HG03064 (cell line): ENCODE measurements at regions not wholly inside any gene's neighbourhood (a gene's known extent, or its start where the extent isn't known, plus 50 kb on each side); places are given as distances from the start of the nearest gene placed in this dataset.
"Not testable (repeated sequence)": the region's sequence is repeated elsewhere in the genome, so short reads cannot be mapped to it uniquely, and the experiment has no call there.

Experiments used
- ATAC-seq: cut with Tn5 transposase; IDR thresholded peaks from one replicate; pipeline ENCODE4 v1.9.1; 2021; ENCODE audit warnings: low read depth; ENCODE audit not compliant: unreplicated experiment

DNA sequence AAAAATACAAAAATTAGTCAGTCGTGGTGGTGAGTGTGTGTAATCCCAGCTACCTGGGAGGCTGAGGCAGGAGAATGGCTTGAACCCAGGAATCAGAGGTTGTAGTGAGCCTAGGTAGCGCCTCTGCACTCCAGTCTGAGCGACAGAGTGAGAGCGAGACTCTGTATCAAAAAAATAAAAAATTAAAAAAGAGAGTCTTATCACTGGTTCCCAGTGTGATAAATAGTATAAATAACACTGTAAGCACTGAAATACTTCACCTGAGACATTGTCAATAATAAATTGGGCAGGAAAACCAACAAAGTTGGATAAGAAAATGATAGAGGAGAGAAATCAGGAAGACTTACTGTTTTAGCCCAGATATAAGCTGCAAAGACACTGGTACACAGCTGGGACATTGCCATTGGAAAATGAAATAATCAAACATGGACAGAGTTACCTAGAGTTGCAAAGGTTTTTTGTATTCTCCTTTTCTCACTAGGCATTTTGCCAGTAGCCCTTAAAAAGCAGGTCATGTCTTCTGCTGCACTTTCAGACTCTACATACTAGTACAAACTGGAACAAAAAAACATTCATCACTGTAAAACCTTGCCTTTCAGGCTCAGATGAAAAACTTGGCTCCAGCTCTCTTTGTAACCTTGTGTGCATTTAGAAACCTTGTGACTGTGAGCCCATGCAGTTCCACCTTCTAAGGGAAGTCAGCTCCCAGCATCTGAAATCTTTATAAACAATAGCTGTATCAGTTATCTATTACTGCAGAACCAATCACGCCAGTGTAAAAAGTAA, 55.0 kb upstream of the PPP1R2C start:
- no peak for ATAC-seq

DNA sequence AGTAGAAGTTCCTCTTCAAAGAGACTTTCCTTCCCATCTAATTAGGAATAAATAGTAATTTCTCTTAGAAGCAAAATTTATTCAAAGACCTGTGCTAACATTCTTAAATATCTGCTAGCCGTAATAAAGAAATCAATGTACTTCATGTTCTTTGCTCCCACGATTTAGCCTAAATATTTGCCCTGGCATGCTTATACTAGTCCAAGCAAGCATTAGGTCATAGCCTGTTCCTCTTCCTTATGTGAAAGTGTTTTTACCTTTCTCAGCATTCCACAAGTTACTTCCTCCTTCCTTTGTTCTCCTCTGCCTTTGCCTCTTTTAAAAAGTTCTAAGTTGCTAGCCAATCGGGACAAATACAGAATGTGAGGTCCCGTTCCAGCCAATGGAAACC, 55.6 kb upstream of the PPP1R2C start:
- not testable (repeated sequence) for ATAC-seq

GRCh38 chrX:42837101-42837726, 59.3 kb upstream of the PPP1R2C start:
- no peak for ATAC-seq

DNA sequence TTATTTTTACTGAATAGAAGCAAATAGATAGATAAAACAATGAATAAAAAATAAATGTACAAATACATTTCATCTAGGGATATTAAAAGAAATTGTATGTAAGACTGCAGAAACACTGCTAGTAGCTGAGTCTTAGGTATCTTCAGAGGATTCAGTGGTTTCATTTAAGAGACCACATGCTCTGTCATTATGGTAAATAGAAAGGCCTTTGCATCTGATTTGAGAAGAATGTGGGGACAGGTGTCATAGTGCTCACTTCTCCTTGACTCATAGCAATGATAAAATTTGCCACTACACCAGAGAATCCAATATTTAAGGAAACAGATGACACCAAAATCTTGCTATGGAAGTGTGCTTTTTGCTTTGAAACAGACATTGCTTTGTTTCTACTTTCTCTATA, 59.8 kb upstream of the PPP1R2C start:
- no peak for ATAC-seq

DNA sequence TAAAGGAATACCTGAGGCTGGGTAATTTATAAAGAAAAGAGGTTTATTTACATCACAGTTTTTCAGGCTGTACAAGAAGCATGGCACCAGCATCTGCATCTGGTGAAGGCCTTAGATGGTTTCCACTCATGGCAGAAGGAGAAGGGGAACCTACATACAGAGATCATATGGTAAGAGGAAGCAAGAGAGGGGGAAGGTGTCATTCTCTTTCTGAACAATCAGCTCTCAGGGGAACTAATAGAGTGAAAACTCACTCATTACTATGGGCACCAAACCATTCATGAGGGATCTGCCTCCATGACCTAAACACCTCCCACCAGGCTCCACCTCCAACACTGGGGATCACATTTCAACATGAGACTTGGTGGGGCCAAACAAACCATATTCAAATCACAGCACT, 61.7 kb upstream of the PPP1R2C start:
- no peak for ATAC-seq

- no peak for ATAC-seq
Observed at GRCh38 chrX:42846741-42847140, 68.8 kb upstream of the PPP1R2C start.

DNA sequence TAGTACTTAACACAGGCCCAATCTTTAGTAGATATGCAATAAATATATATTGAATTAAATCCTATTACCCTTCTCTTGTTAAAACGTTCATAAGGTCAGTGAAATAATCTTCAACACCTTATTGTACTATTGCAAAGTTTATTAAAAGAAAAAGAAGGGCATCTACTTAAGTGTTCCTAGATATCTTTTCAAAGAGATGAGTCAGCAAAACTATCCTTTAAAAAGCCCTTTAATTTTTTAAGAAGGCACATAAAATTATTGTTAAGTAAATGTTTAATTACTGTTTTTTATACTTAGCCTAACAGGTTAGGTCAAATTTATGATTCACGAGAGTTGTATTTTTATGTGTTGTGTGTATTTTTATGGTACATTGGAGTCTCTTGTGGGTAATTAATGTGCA, 77.3 kb upstream of the PPP1R2C start:
- no peak for ATAC-seq

DNA sequence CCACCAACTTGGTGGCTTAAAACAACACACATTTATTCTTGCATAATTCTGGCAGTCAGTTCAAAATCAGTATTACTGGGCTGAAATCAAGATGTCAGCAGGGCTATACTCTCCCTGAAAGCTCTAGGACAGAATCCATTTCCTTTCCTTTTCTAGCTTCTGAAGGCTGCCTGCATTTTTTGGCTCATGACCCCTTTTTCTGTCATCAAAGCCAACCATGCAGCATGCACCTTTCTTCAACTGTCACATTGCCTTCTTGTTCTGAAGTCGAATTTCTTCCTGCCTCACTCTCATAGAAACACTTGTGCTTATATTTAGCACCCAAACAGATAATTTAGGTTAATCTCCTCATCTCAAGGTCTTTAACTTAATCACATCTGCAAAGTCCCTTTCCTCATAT, 79.8 kb upstream of the PPP1R2C start:
- no peak for ATAC-seq

DNA sequence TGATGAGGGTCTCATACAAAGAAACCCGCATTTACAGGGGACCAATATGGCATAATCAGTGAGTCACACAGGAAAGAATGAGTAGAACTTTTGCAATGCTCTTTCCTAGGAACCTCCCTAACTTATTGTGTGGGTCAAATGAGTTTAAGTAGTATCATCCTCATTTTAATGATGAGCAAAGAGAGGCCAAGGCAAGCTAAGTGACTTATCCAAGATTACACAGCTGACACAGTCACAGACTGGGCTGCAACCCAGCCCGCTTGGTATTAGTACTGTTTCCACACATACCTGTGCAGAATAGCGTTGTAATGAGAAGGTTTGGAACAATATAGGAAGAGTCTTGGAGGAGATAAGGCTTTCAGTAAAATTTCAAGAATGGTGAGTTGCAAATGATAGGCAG, 91.0 kb upstream of the PPP1R2C start:
- no peak for ATAC-seq

DNA sequence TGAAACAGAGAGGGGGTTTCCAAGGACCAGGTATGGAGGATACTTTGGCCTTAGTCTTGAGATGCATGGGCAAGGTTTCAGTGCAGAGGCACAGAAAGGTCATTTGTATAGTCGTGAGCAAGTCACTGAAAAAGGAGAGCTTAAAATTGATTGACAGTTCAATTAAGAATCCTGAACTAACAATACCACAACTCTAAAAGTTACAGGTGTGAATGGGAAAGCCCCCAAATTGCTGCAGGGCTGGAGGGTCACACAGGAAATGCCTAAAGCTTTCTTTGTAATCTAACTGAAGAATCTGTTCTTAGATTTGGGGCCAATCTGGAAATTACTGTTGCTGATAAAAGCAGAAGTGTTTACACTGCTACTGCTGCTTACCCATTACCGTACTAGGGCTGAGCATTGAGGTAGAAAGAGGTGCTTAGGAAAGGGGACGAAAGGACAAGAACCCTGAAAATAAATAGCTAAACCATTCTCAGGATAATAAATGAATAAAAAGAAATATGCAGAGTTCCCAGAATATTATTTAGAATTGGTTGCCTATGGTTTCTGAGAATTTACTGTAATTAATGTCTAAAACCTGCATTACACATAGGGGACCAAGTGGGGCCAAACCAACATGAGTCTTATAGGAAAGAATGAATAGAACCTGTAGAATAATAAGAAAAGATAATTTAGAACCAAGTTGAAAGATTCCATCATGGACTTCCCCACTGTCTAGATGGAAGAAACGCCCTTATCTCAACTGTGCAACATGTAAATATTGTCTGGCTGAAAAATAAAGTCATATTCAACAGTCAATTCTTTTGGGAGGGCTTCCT, 91.9 kb upstream of the PPP1R2C start:
- peak; percentile 81 for ATAC-seq

GRCh38 chrX:42886519-42886918, 108.6 kb upstream of the PPP1R2C start:
- ATAC-seq, result no peak

- ATAC-seq, result no peak
Observed at GRCh38 chrX:42900947-42901346, 123.0 kb upstream of the PPP1R2C start.

- no peak for ATAC-seq
Observed at GRCh38 chrX:42902513-42902912, 124.5 kb upstream of the PPP1R2C start.

DNA sequence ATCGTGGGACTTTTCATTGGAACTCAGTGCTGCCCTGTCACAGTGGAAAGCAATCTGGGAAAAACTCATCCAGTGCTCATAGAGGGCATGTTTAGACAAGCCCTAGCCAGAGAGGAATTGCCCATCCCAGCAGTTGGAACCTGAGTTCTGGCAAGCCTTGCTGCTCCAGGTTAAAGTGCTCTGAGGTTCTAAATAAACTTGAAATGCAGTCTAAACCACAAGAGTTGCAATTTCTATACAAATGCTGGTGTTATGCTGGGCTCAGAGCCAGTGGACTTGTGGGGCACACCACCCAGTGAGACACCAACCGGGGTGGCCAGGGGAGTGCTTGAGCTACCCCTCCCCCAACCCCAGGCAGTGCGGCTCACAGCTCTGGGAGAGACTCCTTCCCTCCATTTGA, 142.8 kb upstream of the PPP1R2C start:
- no peak for ATAC-seq

DNA sequence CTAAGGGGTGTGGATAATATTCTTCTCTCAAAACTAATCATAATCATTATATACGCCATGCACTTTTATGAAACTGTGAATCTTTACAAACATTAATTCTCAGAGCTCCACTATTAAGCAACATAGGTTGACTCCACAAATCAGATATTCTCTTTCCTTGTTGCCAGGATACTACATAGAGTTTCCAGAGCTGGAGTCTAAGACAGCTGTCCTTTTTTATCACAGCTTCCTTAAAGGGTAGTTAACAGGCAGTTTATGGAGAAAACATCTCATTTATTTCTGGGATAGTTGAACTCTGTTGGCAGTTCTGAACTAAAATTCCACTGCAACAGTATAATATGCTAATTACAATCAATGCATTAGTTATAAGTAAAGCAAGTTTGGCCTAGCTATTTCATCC, 152.1 kb upstream of the PPP1R2C start:
- no peak for ATAC-seq

DNA sequence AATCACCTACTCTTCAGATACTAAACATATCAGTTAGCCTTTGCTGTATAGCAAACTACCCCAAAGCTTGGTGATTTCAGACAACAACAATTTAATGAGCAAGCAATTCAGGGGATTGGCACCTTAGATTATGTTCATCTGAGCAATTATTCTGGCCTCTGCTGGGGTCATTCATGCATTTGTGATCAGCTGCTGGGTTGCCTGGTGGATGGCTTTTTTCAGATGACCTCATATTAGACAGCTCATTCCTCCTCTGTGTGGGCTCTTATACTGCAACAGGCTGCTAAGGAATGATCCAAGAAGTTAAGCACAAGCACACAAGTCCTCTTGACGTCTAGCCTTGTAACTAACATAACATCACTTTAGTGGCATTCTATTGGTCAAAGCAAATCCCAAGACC, 153.0 kb upstream of the PPP1R2C start:
- no peak for ATAC-seq

- ATAC-seq, result no peak
Observed at GRCh38 chrX:42933187-42933586, 155.2 kb upstream of the PPP1R2C start.

- peak; percentile 92 for ATAC-seq
Observed at GRCh38 chrX:42934020-42934726, 156.2 kb upstream of the PPP1R2C start.

DNA sequence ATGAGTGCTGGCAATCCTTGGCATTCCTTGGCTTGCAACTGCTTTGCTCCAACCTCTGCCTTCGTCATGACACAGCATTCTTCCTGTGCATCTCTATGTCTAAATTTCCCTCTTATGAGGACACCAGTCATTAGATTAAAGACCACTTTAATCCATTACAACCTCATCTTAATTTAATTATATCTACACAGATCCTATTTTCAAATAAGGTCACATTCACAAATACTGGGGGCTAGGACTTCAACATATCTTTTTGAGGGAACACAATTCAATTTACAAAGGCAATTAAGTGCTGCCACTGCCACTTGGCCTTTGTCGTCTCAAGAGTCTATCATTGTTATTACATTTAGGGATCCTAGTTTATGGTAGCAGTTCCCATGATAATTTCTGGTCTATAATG, 163.7 kb upstream of the PPP1R2C start:
- no peak for ATAC-seq

- peak; percentile 66 for ATAC-seq
Observed at GRCh38 chrX:42943051-42943974, 165.3 kb upstream of the PPP1R2C start.
